ENCODE measurements at regions not wholly inside any gene's neighbourhood (a gene's known extent, or its start where the extent isn't known, plus 50 kb on each side); places are given as distances from the start of the nearest gene placed in this dataset.

DNA sequence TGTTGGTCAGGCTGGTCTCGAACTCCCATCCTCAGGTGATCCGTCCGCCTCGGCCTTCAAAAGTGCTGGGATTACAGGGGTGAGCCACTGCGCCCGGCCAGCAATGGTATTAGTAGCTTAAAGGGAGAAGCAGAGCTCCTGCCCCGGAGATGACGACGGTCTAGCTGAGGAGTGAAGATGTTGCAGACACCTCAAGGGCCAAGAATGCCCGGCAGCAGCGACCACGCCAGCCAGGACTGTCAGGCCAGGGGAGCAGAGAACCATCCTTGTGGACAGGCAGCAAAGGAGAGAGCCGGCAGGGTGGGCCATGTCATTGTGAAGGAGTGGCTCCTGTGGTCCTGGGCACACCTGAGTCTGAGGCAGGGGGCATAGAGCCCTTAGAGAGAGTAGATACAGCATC is 210.1 kb upstream of the BCOR start:
- Mint-ChIP-seq H3K4me3 (ENCODE audit: low read depth) (no peak overlapping the region), H3K36me3 (ENCODE audit: insufficient read depth) (no peaks in the 10 kb centered on the region), H3K27ac (no peak overlapping the region), H3K4me1 (ENCODE audit: low read depth) (peaks cover 2% of the 10 kb centered on the region), H3K9me3 (ENCODE audit: low read depth) (peaks cover 24% of the 10 kb centered on the region), H3K27me3 (no peaks in the 10 kb centered on the region)
- DNase-seq (ENCODE audit: low spot score, unreplicated experiment), result no peak
- TF ChIP-seq, protein P1, sequence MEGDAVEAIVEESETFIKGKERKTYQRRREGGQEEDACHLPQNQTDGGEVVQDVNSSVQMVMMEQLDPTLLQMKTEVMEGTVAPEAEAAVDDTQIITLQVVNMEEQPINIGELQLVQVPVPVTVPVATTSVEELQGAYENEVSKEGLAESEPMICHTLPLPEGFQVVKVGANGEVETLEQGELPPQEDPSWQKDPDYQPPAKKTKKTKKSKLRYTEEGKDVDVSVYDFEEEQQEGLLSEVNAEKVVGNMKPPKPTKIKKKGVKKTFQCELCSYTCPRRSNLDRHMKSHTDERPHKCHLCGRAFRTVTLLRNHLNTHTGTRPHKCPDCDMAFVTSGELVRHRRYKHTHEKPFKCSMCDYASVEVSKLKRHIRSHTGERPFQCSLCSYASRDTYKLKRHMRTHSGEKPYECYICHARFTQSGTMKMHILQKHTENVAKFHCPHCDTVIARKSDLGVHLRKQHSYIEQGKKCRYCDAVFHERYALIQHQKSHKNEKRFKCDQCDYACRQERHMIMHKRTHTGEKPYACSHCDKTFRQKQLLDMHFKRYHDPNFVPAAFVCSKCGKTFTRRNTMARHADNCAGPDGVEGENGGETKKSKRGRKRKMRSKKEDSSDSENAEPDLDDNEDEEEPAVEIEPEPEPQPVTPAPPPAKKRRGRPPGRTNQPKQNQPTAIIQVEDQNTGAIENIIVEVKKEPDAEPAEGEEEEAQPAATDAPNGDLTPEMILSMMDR (IDR thresholded peaks at IDR 0.05; ENCODE audit: unreplicated experiment), result no peak

- TF ChIP-seq, protein P1 (IDR thresholded peaks at IDR 0.05; ENCODE audit: unreplicated experiment), result no peak
- H3K4me3 Mint-ChIP-seq (ENCODE audit: low read depth), result no peak overlapping the region
- peaks cover 2% of the 10 kb centered on the region for H3K4me1 Mint-ChIP-seq (ENCODE audit: low read depth)
- H3K27me3 Mint-ChIP-seq, result no peaks in the 10 kb centered on the region
- no peaks in the 10 kb centered on the region for H3K36me3 Mint-ChIP-seq (ENCODE audit: insufficient read depth)
- DNase-seq (ENCODE audit: low spot score, unreplicated experiment), result no peak
- peaks cover 27% of the 10 kb centered on the region for H3K9me3 Mint-ChIP-seq (ENCODE audit: low read depth)
- H3K27ac Mint-ChIP-seq, result no peak overlapping the region
Measured at GRCh38 chrX:40304115-40304514, 206.4 kb upstream of the BCOR start.

GRCh38 chrX:40303256-40304077 is 205.7 kb upstream of the BCOR start:
- H3K27me3 Mint-ChIP-seq, result no peaks in the 10 kb centered on the region
- DNase-seq (ENCODE audit: low spot score, unreplicated experiment), result no peak

DNA sequence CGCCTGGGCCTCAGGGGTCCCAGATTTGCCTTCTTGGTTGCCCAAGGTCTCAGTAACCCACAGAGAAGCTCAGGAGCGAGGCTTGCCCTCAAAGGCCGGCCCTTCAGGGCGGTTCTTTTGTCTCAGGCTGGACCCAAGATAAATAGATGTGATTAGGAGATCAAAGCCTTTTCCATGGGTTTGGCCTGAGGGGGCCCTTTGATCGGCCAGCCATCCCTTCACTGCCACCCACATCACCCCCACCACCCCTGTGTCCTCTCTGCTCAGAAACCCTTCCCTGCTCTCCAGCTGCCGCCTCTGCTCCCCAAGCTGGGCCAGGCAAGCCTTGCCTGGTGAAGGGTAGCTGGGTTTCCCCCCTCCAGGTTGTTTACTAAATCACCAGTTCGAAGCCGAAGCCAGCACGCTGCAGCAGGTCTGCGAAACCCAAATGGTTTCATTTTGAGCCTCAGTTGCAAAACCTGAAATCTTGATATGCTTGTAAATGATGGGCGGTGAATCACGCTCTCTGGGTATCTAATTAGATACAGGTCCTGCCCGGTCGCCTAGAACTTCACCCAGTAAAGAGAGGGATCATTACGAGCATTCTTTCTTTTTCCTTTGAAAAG is 202.6 kb upstream of the BCOR start:
- TF ChIP-seq, protein P1 (IDR thresholded peaks at IDR 0.05; ENCODE audit: unreplicated experiment), result no peak
- peaks cover 6% of the 10 kb centered on the region for H3K4me1 Mint-ChIP-seq (ENCODE audit: low read depth)
- H3K36me3 Mint-ChIP-seq (ENCODE audit: insufficient read depth), result no peaks in the 10 kb centered on the region
- H3K4me3 Mint-ChIP-seq (ENCODE audit: low read depth), result no peak overlapping the region
- DNase-seq (ENCODE audit: low spot score, unreplicated experiment), result no peak
- no peak overlapping the region for H3K27ac Mint-ChIP-seq
- H3K9me3 Mint-ChIP-seq (ENCODE audit: low read depth), result peaks cover 10% of the 10 kb centered on the region
- H3K27me3 Mint-ChIP-seq, result no peaks in the 10 kb centered on the region

More at GRCh38 chrX:40303256-40304077, 205.7 kb upstream of the BCOR start:
- H3K36me3 Mint-ChIP-seq (ENCODE audit: insufficient read depth), result no peaks in the 10 kb centered on the region
- H3K4me3 Mint-ChIP-seq (ENCODE audit: low read depth), result no peak overlapping the region
- peaks cover 24% of the 10 kb centered on the region for H3K9me3 Mint-ChIP-seq (ENCODE audit: low read depth)
- H3K4me1 Mint-ChIP-seq (ENCODE audit: low read depth), result peaks cover 2% of the 10 kb centered on the region
- no peak overlapping the region for H3K27ac Mint-ChIP-seq
- TF ChIP-seq, protein P1 (IDR thresholded peaks at IDR 0.05; ENCODE audit: unreplicated experiment), result no peak

DNA sequence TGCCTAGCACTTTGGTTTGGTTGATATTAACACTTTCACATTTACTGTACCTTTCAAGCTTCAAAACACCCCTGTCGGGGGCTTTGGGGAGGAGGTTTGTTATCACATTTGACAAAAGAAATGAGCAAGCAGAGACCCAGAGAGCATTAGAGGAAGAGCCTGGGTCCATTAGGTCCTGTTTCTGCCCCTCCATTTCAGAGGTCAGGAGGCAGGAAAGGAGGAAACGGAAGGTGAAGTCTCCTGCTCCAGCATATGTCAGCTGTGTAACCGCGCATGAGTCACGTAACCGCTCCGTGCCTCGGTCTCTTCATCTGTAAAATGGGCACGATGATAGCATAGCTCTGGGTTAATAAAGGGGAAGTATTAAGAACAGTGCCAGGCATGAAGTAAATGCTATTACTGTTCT is 201.9 kb upstream of the BCOR start:
- DNase-seq (ENCODE audit: low spot score, unreplicated experiment), result no peak
- Mint-ChIP-seq H3K36me3 (ENCODE audit: insufficient read depth) (no peaks in the 10 kb centered on the region), H3K4me3 (ENCODE audit: low read depth) (no peak overlapping the region), H3K9me3 (ENCODE audit: low read depth) (peaks cover 10% of the 10 kb centered on the region), H3K27me3 (no peaks in the 10 kb centered on the region), H3K4me1 (ENCODE audit: low read depth) (peaks cover 6% of the 10 kb centered on the region), H3K27ac (no peak overlapping the region)
- TF ChIP-seq, protein P1 (IDR thresholded peaks at IDR 0.05; ENCODE audit: unreplicated experiment), result no peak

Measured in progenitor cell of endocrine pancreas (in vitro differentiated cells).